Stomach smooth muscle (tissue), 2 donors: ENCODE measurements at regions not wholly inside any gene's neighbourhood (a gene's known extent, or its start where the extent isn't known, plus 50 kb on each side); places are given as distances from the start of the nearest gene placed in this dataset.
"Not testable (repeated sequence)": the region's sequence is repeated elsewhere in the genome, so short reads cannot be mapped to it uniquely, and the experiment has no call there.

Source experiments
- H3K27ac ChIP-seq: one replicate; pipeline ENCODE4 v1.7.0; 2013; ENCODE audit warnings: mild to moderate bottlenecking, low read length, inconsistent platforms
- H3K27me3 ChIP-seq, 2 donors: one replicate each; pipeline ENCODE4 v1.7.0; 2013; ENCODE audit warnings: low read length in 2 of 2; ENCODE audit not compliant: insufficient read depth in 2 of 2, control insufficient read depth in 1 of 2
- H3K36me3 ChIP-seq, 2 donors: one replicate each; pipeline ENCODE4 v1.7.0; 2013; ENCODE audit warnings: low read length in 2 of 2; ENCODE audit not compliant: control insufficient read depth in 2 of 2, insufficient read depth in 2 of 2
- H3K4me1 ChIP-seq: one replicate; pipeline ENCODE4 v1.7.0; 2013; ENCODE audit warnings: low read length; ENCODE audit not compliant: control insufficient read depth, insufficient read depth
- H3K4me3 ChIP-seq, 2 donors: one replicate each; pipeline ENCODE4 v1.7.0; 2013; ENCODE audit warnings: low read length in 2 of 2
- H3K9ac ChIP-seq, 2 donors: one replicate each; pipeline ENCODE4 v1.7.0; 2013; ENCODE audit warnings: low read length in 2 of 2, mild to moderate bottlenecking in 1 of 2
- H3K9me3 ChIP-seq, 2 donors: one replicate each; pipeline ENCODE4 v1.7.0; 2013; ENCODE audit warnings: low read length in 2 of 2; ENCODE audit not compliant: control insufficient read depth in 2 of 2
- donor health status: healthy.
- donor health status: Pancreatic carcinoma.

DNA sequence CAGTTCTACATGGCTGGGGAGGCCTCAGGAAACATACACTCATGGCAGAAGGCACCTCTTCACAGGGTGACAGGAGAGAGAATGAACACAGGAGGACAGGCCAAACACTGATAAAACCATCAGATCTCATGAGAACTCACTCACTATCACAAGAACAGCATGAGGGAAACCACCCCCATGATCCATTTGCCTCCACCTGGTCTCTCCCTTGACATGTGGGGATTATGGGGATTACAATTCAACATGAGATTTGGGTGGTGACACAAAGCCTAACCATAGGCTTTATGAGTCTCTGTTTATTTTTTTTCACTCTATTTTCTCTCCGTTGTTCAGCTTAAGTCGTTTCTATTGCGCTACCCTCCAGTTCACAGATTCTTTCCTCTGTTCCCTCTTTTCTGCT is 63.8 kb upstream of the GRK3 start:
- H3K9ac ChIP-seq, H3K36me3 ChIP-seq, H3K4me1 ChIP-seq, H3K4me3 ChIP-seq, H3K27ac ChIP-seq, H3K27me3 ChIP-seq, H3K9me3 ChIP-seq: not testable (repeated sequence)

DNA sequence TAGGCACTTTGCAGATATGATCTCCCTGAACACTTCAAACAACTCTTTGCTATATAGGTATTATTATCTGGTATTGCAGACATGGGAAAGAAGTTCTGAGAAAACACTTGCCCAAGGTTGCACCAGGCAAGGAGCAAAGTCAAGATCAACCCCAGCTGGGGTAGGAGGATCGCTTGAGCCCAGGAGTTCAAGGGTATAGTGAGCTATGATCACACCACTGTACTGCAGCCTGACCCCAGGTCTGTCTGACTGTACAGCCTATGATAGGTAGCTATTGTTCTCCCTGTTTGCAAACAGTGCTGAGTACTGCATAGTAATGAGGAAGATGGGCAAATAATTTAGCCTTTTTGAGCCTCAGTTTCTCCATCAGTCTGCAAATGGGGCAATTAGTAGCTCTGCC is 60.5 kb upstream of the GRK3 start:
- H3K4me1 ChIP-seq, H3K27me3 ChIP-seq, H3K9me3 ChIP-seq, H3K4me3 ChIP-seq, H3K36me3 ChIP-seq, H3K27ac ChIP-seq, H3K9ac ChIP-seq: not testable (repeated sequence)

DNA sequence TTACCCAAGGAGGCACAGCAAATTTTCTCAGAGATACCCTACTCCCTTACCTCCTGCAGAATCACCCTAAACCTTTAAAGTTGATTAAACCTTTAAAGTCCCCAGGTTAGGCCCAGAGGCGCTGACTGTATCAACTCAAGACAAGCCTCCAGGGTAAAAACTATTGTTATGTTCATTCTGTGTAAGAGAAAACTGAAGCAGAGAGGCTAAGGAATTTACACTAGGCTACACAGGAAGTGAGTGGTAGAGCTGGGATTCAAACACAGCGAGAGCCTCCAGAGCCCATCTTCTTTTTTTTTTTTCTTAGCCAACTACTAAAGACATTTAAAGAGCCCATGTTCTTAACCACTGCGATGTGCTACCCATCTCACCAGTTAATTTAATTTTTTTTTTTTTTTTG is 56.3 kb upstream of the GRK3 start:
- no peak overlapping the region for H3K27ac ChIP-seq
- H3K36me3 ChIP-seq = peaks cover 0 to 4% of the 10 kb centered on the region in 2 donors
- H3K9ac ChIP-seq = no peak overlapping the region
- no peaks in the 10 kb centered on the region for H3K9me3 ChIP-seq
- no peak overlapping the region for H3K4me3 ChIP-seq
- no peaks in the 10 kb centered on the region for H3K27me3 ChIP-seq
- no peaks in the 10 kb centered on the region for H3K4me1 ChIP-seq

DNA sequence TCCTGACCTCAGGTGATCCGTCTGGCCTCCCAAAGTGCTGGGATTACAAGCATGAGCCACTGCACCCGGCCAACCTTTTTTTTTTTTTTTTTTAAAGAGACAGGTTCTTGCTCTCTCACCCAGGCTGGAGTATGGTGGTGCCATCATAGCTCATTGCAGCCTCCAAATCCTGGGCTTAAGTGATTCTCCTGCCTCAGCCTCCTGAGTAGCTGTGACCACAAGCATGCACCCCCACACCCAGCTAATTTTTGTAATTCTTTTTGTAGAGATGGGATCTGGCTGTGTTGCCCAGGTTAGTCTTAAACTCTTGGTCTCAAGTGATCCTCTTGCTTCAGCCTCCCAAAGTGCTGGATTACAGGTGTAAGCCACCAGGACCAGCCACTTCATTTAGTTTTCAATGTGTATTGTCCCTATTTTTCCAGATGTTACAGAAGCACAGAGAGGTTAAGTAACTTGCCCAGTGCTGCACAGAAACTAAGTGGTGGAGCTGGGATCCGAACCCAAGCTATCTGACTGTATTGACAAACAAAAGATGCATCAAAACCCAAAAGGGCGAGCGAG is 55.6 kb upstream of the GRK3 start:
- H3K36me3 ChIP-seq = peaks cover 0 to 4% of the 10 kb centered on the region in 2 donors
- H3K9me3 ChIP-seq = no peaks in the 10 kb centered on the region
- no peak overlapping the region for H3K4me3 ChIP-seq
- H3K27ac ChIP-seq = no peak overlapping the region
- no peaks in the 10 kb centered on the region for H3K27me3 ChIP-seq
- no peak overlapping the region for H3K9ac ChIP-seq
- no peaks in the 10 kb centered on the region for H3K4me1 ChIP-seq

DNA sequence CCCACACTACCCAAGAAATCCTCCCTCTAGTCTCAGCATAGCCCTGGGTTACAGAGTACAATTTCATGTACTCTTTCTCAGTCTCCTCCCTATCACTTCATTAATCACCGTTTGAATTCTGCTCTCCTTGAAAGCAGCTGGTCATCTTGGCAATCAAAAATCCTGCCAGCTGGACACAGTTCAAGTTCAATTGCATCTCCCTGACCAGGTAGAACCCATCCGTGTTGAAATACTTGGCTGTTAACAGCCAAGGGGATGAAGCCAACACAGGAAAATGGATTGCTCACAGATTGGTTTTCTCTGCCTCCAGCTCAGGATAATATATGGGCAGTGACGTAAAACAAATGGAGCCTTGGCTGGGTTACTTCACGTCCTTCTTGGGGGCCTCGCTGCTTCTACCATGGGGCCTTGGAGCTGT is 55.1 kb upstream of the GRK3 start:
- H3K27ac ChIP-seq = no peak overlapping the region
- no peaks in the 10 kb centered on the region for H3K27me3 ChIP-seq
- H3K9ac ChIP-seq = no peak overlapping the region
- H3K4me1 ChIP-seq = no peaks in the 10 kb centered on the region
- no peak overlapping the region for H3K4me3 ChIP-seq
- H3K36me3 ChIP-seq = peaks cover 0 to 4% of the 10 kb centered on the region in 2 donors
- H3K9me3 ChIP-seq = no peaks in the 10 kb centered on the region

DNA sequence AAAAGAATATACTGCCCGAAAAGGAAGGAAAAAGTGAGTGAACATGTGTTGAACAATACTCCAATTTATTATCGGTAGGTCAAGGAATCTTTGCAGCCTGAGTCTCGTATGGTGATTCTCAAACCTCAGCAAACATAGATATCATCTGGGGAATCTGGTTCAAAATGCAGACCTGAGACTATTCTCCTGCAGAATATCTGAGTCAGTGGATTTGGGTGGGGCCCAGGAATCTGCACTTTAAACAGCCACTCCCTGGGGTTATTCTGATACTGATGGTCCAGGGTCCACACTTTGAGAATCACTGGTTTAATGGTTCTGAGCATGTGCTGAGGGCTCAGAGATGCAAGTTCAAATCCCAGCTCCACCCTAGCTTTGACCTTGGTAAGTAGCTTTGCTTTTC is 53.6 kb upstream of the GRK3 start:
- Histone ChIP-seq H3K36me3 (peaks cover 0 to 4% of the 10 kb centered on the region in 2 donors), H3K4me3 (no peak overlapping the region), H3K9ac (no peak overlapping the region), H3K4me1 (no peaks in the 10 kb centered on the region), H3K27me3 (no peaks in the 10 kb centered on the region), H3K27ac (no peak overlapping the region), H3K9me3 (no peaks in the 10 kb centered on the region)

DNA sequence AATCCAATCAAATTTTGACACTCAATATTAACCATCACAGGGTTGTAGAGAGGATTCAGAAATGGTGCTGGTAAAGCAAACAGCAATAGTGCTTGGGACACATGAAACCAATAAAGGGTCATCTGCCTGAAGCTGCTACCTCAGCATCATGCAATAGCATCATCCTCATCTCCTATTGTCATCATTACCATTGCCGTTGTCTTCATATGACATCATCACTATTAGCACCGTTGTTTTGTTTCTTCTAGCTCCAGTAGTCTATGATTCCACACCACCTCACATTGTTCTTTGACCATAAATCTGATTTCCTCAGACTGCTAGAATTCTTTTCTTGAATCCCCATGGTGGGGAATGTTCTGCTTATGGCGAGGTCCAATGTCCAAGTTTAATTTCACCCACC is 52.8 kb upstream of the GRK3 start:
- Histone ChIP-seq H3K9me3 (no peaks in the 10 kb centered on the region), H3K9ac (no peak overlapping the region), H3K27me3 (no peaks in the 10 kb centered on the region), H3K4me3 (no peak overlapping the region), H3K36me3 (peaks cover 0 to 4% of the 10 kb centered on the region in 2 donors), H3K27ac (no peak overlapping the region), H3K4me1 (no peaks in the 10 kb centered on the region)

DNA sequence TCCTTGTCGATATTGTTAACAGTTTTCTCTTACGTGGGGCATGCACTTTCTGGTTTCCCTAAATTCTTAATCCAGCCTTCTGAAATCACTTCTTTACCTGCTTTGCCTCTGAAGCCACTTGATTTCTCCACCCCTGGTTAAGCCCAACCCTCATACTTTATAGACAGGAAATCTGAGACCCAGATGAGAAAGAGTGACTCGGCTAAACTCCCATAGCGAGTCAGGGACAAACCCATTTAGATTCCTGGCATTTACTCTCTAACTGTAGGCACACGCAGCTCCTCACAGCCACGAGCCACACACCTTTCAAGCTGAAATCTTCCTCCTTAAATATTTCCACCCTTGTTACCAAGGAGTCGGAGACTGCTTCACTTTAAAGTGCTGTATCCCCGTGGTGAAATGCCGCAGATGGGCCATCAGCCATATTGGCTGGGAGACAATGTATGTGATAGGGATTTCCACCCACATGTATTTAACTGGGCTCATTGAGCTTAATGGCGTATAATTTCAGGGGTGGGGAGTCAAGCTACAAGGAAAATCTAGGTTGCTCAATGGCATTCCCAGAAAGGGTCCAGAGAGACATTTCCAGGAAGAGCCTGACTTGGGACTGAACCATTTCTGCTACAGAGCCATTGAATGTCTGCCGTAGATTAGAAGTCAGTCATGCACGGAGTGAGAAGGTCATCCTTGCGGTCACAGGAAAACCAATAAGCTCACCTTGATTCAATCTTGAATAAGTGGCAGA is 49.9 kb upstream of the GRK3 start:
- H3K4me1 ChIP-seq = no peaks in the 10 kb centered on the region
- no peak overlapping the region for H3K9ac ChIP-seq
- H3K9me3 ChIP-seq = no peaks in the 10 kb centered on the region
- no peak overlapping the region for H3K27ac ChIP-seq
- no peak overlapping the region for H3K4me3 ChIP-seq
- H3K27me3 ChIP-seq = no peaks in the 10 kb centered on the region
- H3K36me3 ChIP-seq = peaks cover 0 to 4% of the 10 kb centered on the region in 2 donors
